Loucy (cell line): ENCODE measurements at regions not wholly inside any gene's neighbourhood (a gene's known extent, or its start where the extent isn't known, plus 50 kb on each side); places are given as distances from the start of the nearest gene placed in this dataset.

Experiments
- H2AFZ ChIP-seq: fragments of 200-600 bp; sonication (generic); 2 replicates; pipeline ENCODE4 v1.6.0; 2016; ENCODE audit warnings: antibody characterized with exemption, mild to moderate bottlenecking, low read length, moderate library complexity
- H3F3A ChIP-seq: fragments of 200-600 bp; 2 replicates; pipeline ENCODE4 v1.6.0; 2016; ENCODE audit warnings: antibody characterized with exemption, low read depth, mild to moderate bottlenecking
- H3K27me3 ChIP-seq: fragments of 200-600 bp; sonication (generic); 2 replicates; pipeline ENCODE4 v1.6.1; 2014; ENCODE audit warnings: low read length, mild to moderate bottlenecking; ENCODE audit not compliant: insufficient read depth, poor library complexity, severe bottlenecking
- H3K36me3 ChIP-seq: fragments of 200-600 bp; sonication (generic); 2 replicates; pipeline ENCODE4 v1.6.1; 2016; ENCODE audit warnings: low read length; ENCODE audit not compliant: insufficient read depth
- H3K4me1 ChIP-seq: fragments of 200-600 bp; sonication (generic); 2 replicates; pipeline ENCODE4 v1.5.1; 2014; ENCODE audit warnings: low read length, mild to moderate bottlenecking; ENCODE audit not compliant: insufficient read depth, poor library complexity, severe bottlenecking
- H3K4me2 ChIP-seq: fragments of 200-600 bp; sonication (generic); 2 replicates; pipeline ENCODE4 v1.6.0; 2014; ENCODE audit warnings: antibody characterized with exemption, low read length, low read depth, mild to moderate bottlenecking; ENCODE audit not compliant: poor library complexity, severe bottlenecking
- H3K4me3 ChIP-seq: fragments of 200-600 bp; sonication (generic); 2 replicates; pipeline ENCODE4 v1.5.1; 2014; ENCODE audit warnings: low read length, mild to moderate bottlenecking, mixed read lengths; ENCODE audit not compliant: poor library complexity, severe bottlenecking
- H3K79me2 ChIP-seq: fragments of 200-600 bp; sonication (generic); 2 replicates; pipeline ENCODE4 v1.6.1; 2014; ENCODE audit warnings: low read length; ENCODE audit not compliant: insufficient read depth
- H3K9ac ChIP-seq: fragments of 200-600 bp; sonication (generic); 2 replicates; pipeline ENCODE4 v1.6.0; 2014; ENCODE audit warnings: mild to moderate bottlenecking, low read depth, low read length, moderate library complexity; ENCODE audit not compliant: poor library complexity, severe bottlenecking
- H3K9me2 ChIP-seq: fragments of 200-600 bp; sonication (generic); replicated peaks from 2 replicates; pipeline ENCODE4 v1.6.1; 2016; ENCODE audit warnings: low read depth, low read length, mixed read lengths
- H3K9me3 ChIP-seq: fragments of 200-600 bp; sonication (generic); 2 replicates; pipeline ENCODE4 v1.6.1; 2014; ENCODE audit warnings: mild to moderate bottlenecking, antibody characterized with exemption, low read length, low read depth; ENCODE audit not compliant: insufficient read depth
- H4K20me1 ChIP-seq: fragments of 200-600 bp; sonication (generic); 2 replicates; pipeline ENCODE4 v1.6.0; 2014; ENCODE audit warnings: antibody characterized with exemption, low read length, mild to moderate bottlenecking; ENCODE audit not compliant: insufficient read depth, poor library complexity, severe bottlenecking
- CTCF ChIP-seq: fragments of 200-600 bp; sonication (generic); conservative IDR thresholded peaks from 2 replicates; pipeline ENCODE4 v1.5.1; 2014; ENCODE audit warnings: mild to moderate bottlenecking, antibody characterized with exemption, low read length
- EZH2phosphoT487 ChIP-seq: fragments of 200-600 bp; IDR thresholded peaks from 2 replicates; pipeline ENCODE4 v1.6.1; 2018; ENCODE audit warnings: antibody characterized with exemption, mild to moderate bottlenecking, moderate library complexity, borderline replicate concordance

DNA sequence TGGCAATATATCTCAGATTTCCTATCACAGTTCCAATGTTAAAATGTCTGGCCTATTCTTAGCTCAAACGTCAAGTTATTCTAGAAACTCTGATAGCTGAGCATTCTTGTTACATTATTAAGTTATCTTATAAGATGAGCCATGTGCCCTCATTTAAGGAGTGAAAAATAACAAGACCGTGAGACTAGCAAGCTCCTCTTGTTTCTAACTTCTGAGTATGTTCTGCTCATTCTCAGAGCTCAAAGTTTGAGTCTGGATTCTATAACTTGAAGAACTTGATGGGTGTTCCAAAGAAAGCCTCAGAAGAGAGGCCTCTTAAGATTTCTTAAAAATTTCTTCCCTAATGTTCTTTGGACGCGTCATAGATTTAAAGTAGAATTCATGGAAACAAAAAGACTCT is 215.2 kb downstream of the HTR7 start:
- Histone ChIP-seq H3K27me3 (no peaks in the 10 kb centered on the region), H3K9me3 (no peaks in the 10 kb centered on the region), H3K4me2 (no peak overlapping the region), H4K20me1 (no peaks in the 10 kb centered on the region), H2AFZ (no peak overlapping the region), H3K4me1 (no peaks in the 10 kb centered on the region), H3K4me3 (no peak overlapping the region), H3K36me3 (no peaks in the 10 kb centered on the region), H3K9ac (no peak overlapping the region), H3F3A (no peaks in the 10 kb centered on the region), H3K9me2 (no peaks in the 10 kb centered on the region), H3K79me2 (no peaks in the 10 kb centered on the region)
- TF ChIP-seq EZH2phosphoT487 (no peak), CTCF (no peak)

- no peaks in the 10 kb centered on the region for H3K9me2 ChIP-seq
- no peaks in the 10 kb centered on the region for H3K79me2 ChIP-seq
- no peaks in the 10 kb centered on the region for H4K20me1 ChIP-seq
- H3K4me3 ChIP-seq = no peak overlapping the region
- no peak overlapping the region for H3K4me2 ChIP-seq
- H3K9me3 ChIP-seq = no peaks in the 10 kb centered on the region
- no peak overlapping the region for H3K9ac ChIP-seq
- no peaks in the 10 kb centered on the region for H3F3A ChIP-seq
- H3K36me3 ChIP-seq = no peaks in the 10 kb centered on the region
- TF ChIP-seq CTCF (no peak), EZH2phosphoT487 (no peak)
- H3K27me3 ChIP-seq = no peaks in the 10 kb centered on the region
- H3K4me1 ChIP-seq = no peaks in the 10 kb centered on the region
- H2AFZ ChIP-seq = no peak overlapping the region
Observed at GRCh38 chr10:90644165-90644564, 213.7 kb downstream of the HTR7 start.

DNA sequence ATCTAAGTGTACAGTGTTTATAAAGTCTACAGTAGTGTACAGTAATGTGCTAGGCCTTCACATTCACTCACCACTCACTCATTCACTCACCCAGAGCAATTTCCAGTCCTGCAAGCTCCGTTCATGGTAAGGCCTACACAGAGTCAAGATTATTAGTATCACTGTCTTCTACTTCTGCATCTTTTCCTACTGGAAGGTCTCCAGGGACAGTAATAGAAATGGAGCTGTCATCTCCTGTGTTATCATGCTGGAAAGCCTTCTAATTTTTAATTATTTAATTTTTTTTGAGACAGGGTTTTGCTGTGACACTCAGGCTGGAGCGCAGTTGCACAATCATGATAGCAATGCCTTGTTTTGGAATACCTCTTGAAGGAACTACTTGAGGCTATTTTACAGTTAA is 207.0 kb downstream of the HTR7 start:
- no peak for TF ChIP-seq EZH2phosphoT487
- no peak for TF ChIP-seq CTCF
- no peak overlapping the region for H2AFZ ChIP-seq
- H3K9me3 ChIP-seq = no peaks in the 10 kb centered on the region
- H4K20me1 ChIP-seq = no peaks in the 10 kb centered on the region
- H3K4me2 ChIP-seq = no peak overlapping the region
- no peak overlapping the region for H3K9ac ChIP-seq
- H3K9me2 ChIP-seq = no peaks in the 10 kb centered on the region
- H3K4me3 ChIP-seq = no peak overlapping the region
- no peaks in the 10 kb centered on the region for H3K36me3 ChIP-seq
- H3K79me2 ChIP-seq = no peaks in the 10 kb centered on the region
- no peaks in the 10 kb centered on the region for H3K27me3 ChIP-seq
- H3K4me1 ChIP-seq = no peaks in the 10 kb centered on the region
- H3F3A ChIP-seq = no peaks in the 10 kb centered on the region
